Left ventricle myocardium inferior (tissue), 1 donor: ENCODE measurements at regions not wholly inside any gene's neighbourhood (a gene's known extent, or its start where the extent isn't known, plus 50 kb on each side); places are given as distances from the start of the nearest gene placed in this dataset. TPM values are rescaled to one million over a fixed set of nuclear protein-coding genes. Genes with fewer than 3 reads are reported as not detected.

Source experiments
- DNase-seq: peaks from one replicate; pipeline ENCODE4 v3.0.0-alpha.2; 2020
- H3K27ac ChIP-seq: fragments of 200-600 bp; replicated peaks from 2 replicates; pipeline ENCODE4 v1.8.0; 2021
- H3K27me3 ChIP-seq: fragments of 200-600 bp; 2 replicates; pipeline ENCODE4 v1.8.0; 2021; ENCODE audit warnings: low read depth
- H3K36me3 ChIP-seq: fragments of 200-600 bp; 2 replicates; pipeline ENCODE4 v1.8.0; 2021
- H3K4me1 ChIP-seq: fragments of 200-600 bp; 2 replicates; pipeline ENCODE4 v1.8.0; 2021
- H3K4me3 ChIP-seq: fragments of 200-600 bp; 2 replicates; pipeline ENCODE4 v1.8.0; 2021; ENCODE audit warnings: mild to moderate bottlenecking, moderate library complexity
- H3K9me3 ChIP-seq: fragments of 200-600 bp; replicated peaks from 2 replicates; pipeline ENCODE4 v1.8.0; 2021
- CTCF ChIP-seq: fragments of 200-600 bp; IDR thresholded peaks from 2 replicates; pipeline ENCODE4 v1.8.0; 2021; ENCODE audit warnings: antibody characterized with exemption, mild to moderate bottlenecking, borderline replicate concordance
- intact Hi-C: fragments of 100-400 bp; cut with micrococcal nuclease; formaldehyde crosslinking; loops from one replicate; pipeline ENCODE4 v1.11.0; 2022
- microRNA-seq: library from miRNA; unstranded; fragments of <30 nt; microRNA quantifications from one replicate; pipeline ENCODE4 v1.2.0, GENCODE V29; 2020
- donor health status: DM: no; HTN: yes; CAD: no; lungs with severe emphysema.

GRCh38 chr2:6791682-6792081 is 74.0 kb downstream of the CMPK2 start:
- no peaks in the 10 kb centered on the region for H3K36me3 ChIP-seq
- H3K9me3 ChIP-seq: no peaks in the 10 kb centered on the region
- no peaks in the 10 kb centered on the region for H3K27me3 ChIP-seq
- intact Hi-C loops: no loop called here
- no peak for TF ChIP-seq CTCF
- no peak overlapping the region for H3K4me3 ChIP-seq
- H3K27ac ChIP-seq: no peak overlapping the region
- H3K4me1 ChIP-seq: no peaks in the 10 kb centered on the region
- DNase-seq: no peak

- H3K9me3 ChIP-seq: no peaks in the 10 kb centered on the region
- intact Hi-C loops: no loop called here
- no peak overlapping the region for H3K27ac ChIP-seq
- no peak overlapping the region for H3K4me3 ChIP-seq
- no peak for DNase-seq
- no peak for TF ChIP-seq CTCF
- H3K36me3 ChIP-seq: no peaks in the 10 kb centered on the region
- no peaks in the 10 kb centered on the region for H3K27me3 ChIP-seq
- H3K4me1 ChIP-seq: no peaks in the 10 kb centered on the region
Observed at GRCh38 chr2:6792883-6793282, 72.8 kb downstream of the CMPK2 start.

- H3K36me3 ChIP-seq: no peaks in the 10 kb centered on the region
- intact Hi-C loops: no loop called here
- H3K9me3 ChIP-seq: no peaks in the 10 kb centered on the region
- TF ChIP-seq CTCF: no peak
- no peaks in the 10 kb centered on the region for H3K4me1 ChIP-seq
- H3K27ac ChIP-seq: no peak overlapping the region
- DNase-seq: no peak
- H3K27me3 ChIP-seq: no peaks in the 10 kb centered on the region
- H3K4me3 ChIP-seq: no peak overlapping the region
Observed at GRCh38 chr2:6793371-6793770, 72.3 kb downstream of the CMPK2 start.

- H3K27me3 ChIP-seq: no peaks in the 10 kb centered on the region
- no peak for TF ChIP-seq CTCF
- no peak overlapping the region for H3K27ac ChIP-seq
- H3K4me1 ChIP-seq: no peaks in the 10 kb centered on the region
- no peaks in the 10 kb centered on the region for H3K36me3 ChIP-seq
- intact Hi-C loops: no loop called here
- DNase-seq: no peak
- H3K9me3 ChIP-seq: no peaks in the 10 kb centered on the region
- no peak overlapping the region for H3K4me3 ChIP-seq
Observed at GRCh38 chr2:6793913-6794312, 71.8 kb downstream of the CMPK2 start.

- no peak for DNase-seq
- intact Hi-C loops: no loop called here
- H3K27ac ChIP-seq: no peak overlapping the region
- no peaks in the 10 kb centered on the region for H3K4me1 ChIP-seq
- H3K9me3 ChIP-seq: no peaks in the 10 kb centered on the region
- no peak for TF ChIP-seq CTCF
- no peaks in the 10 kb centered on the region for H3K36me3 ChIP-seq
- H3K27me3 ChIP-seq: no peaks in the 10 kb centered on the region
- H3K4me3 ChIP-seq: no peak overlapping the region
Observed at GRCh38 chr2:6794448-6794847, 71.3 kb downstream of the CMPK2 start.

Small RNA genes lying in the stretch of these regions (microRNA-seq; reads per million reads assigned to microRNA genes)
- gene MIR7158 (not detected), gene MIR7515 (not detected)
